ENCODE measurements at regions not wholly inside any gene's neighbourhood (a gene's known extent, or its start where the extent isn't known, plus 50 kb on each side); places are given as distances from the start of the nearest gene placed in this dataset.
"Not testable (repeated sequence)": the region's sequence is repeated elsewhere in the genome, so short reads cannot be mapped to it uniquely, and the experiment has no call there.

DNA sequence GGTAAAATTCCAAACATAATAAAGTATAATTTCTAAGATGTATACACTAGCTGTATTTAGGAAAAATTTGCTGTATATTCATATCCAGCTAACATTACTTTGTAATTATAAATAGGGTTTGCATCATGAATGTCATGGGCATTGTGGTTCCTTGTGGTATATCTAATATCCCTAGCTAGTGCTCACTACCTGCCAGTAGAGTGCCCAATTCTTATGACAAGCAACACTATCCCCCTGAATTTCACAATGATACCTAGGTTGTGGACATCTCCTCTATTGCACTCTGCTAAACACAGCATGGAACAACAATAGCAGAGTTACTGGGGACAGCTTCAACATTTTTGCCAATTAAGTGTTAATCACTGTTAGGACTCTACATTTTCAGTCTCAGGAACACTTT, 1656.5 kb downstream of the EFNA5 start:
- intact Hi-C loops (cut with DNase I), result no loop called here
- DNase-seq, result no peak

DNA sequence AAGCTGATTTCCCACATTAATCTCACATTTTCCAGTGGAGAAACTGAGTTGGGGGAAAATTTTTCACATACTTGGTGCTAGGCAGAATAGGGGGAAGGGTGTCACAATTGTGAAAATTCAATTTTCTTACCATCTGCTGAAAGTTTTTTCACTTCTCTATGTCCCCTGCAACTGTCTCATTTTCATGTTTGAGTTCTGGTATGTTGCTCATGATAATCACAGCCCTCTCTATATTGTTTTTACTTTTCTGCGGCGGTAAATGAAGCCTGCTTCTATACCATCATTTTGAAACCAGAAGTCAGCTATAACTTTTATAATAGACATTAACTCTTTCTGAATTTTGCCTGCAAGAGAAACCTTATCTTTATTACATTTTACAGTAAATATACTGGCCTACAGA, 1664.5 kb downstream of the EFNA5 start:
- no peak for DNase-seq
- intact Hi-C loops (cut with DNase I), result no loop called here

GRCh38 chr5:105998991-105999390, 1671.7 kb downstream of the EFNA5 start:
- intact Hi-C loops (cut with DNase I); DNase-seq: not testable (repeated sequence)

DNA sequence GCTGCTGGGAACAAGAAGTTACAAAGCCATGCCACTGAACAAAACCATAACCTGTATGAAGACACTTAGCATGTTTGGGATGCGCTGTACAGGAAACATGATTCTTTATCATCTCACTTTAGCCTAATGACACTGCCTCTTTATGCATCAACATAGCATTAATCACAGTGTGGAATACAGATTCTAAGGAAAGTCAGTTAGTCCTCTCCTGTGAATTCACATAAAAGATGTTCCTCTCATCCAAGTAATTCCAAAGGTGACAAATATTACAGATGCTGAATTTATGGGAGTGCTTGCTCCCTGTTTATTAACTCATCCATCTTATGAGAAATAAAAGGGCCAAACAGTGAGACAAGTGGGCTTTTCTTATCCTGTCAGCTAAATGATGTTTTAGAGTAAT, 1677.7 kb downstream of the EFNA5 start:
- DNase-seq, result no peak
- intact Hi-C loops (cut with DNase I), result no loop called here

GRCh38 chr5:105982526-105982925, 1688.2 kb downstream of the EFNA5 start:
- DNase-seq, result peak in 1 of 10 donors; percentile 62
- intact Hi-C loops (cut with DNase I), result no loop called here

GRCh38 chr5:105978011-105978410, 1692.7 kb downstream of the EFNA5 start:
- intact Hi-C loops (cut with DNase I), result no loop called here
- no peak for DNase-seq

- DNase-seq, result no peak
- intact Hi-C loops (cut with DNase I), result no loop called here
Measured at GRCh38 chr5:105977163-105977562, 1693.6 kb downstream of the EFNA5 start.

GRCh38 chr5:105970919-105971318, 1699.8 kb downstream of the EFNA5 start:
- DNase-seq, result no peak
- intact Hi-C loops (cut with DNase I), result no loop called here

DNA sequence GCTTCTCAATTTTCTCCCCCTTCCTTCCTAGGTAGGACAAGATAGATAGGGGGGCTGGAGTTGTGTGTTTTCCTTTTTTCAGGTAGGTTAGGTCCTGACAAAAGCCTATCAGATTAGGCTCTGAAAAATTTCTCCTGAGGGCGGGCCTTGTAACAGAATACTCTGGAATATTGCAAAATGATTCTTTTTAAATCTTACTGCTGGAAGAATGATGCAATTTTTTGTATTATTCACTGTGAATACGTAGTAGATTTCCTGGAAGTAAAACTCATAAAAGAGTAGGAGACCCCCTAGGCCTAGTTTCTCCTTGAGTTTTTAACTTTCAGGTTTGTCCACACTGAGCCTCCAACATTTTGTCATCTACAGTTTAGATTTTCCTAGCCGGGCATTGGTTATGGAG, 1701.8 kb downstream of the EFNA5 start:
- intact Hi-C loops (cut with DNase I), result no loop called here
- DNase-seq, result no peak

DNA sequence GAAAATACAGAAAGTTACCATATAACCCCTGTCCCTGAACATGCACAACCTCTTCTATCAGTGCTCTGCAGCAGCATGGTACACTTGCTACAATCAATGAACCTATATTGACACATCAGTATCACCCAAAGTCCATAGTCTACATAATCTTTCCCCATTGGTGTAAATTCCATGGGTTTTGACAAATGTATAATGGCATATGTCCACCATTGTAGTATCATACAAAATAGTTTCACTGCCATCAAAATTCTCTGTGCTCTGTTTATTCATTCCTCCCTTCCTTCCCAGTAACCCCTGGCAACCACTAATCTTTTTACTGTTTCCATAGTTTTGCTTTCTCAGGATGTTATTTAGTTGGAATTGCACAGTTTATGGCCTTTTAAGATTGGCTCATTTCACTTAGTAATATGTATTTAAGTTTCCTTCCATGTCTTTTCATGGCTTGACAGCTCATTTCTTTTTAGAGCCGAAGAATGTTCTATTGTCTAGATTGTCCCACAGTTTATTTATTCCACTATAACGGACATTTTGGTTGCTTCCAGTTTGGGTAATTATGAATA, 1707.0 kb downstream of the EFNA5 start:
- intact Hi-C loops (cut with DNase I), result no loop called here
- no peak for DNase-seq

DNA sequence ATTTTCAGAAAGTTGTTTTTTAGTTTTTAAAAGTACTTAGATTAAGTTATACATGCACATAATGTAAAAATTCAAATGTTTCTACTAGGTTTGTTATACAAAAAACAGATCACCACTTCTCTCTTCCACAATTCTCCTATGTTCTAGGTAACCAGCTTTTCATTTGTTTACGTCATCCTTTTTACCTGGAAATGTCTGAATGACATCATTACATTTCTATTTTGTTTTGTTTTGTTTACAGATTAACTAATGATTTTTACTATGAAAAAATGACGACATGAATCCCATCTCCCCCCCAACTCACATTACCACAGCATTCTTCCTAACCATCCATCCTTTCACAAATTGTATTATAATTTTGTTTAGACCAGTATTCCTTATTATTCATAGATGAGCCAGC, 1709.2 kb downstream of the EFNA5 start:
- DNase-seq, result no peak
- intact Hi-C loops (cut with DNase I), result no loop called here

DNA sequence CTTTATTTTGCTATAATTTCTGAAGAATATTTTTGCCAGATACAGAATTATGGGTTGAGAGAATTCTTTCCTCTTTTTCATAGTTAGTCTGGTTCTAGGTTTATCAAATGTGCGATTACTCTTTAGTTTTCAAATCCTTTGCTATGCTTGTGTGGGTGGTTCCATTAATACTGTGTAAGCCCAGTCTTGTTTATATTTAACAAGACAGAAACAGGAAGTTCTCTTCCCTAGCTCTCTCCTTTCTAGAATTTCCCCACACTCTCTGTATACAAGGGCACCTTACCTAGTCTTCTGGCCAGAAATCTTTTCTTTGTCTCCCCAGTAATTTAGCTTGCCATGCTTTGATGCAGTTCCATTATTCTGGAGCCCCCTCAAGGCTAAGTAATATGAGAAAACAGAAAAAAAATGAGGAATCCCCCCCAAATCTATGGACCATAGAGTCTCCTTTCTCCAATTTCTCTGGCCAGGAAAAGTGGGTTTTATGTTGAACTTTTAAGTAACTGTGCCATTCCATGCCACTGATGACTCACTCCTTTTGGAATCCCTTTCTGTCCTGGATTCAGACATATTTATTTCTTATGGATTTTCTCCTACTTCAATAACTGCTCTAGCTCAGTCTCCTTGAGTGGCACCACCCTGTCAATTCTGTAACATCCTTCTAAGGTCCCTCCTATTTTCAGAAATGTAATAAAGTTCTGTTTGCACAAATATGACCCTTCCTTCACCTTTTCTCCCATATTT, 1714.1 kb downstream of the EFNA5 start:
- intact Hi-C loops (cut with DNase I), result no loop called here
- DNase-seq, result no peak

- intact Hi-C loops (cut with DNase I), result no loop called here
- no peak for DNase-seq
Measured at GRCh38 chr5:105954341-105954740, 1716.4 kb downstream of the EFNA5 start.

DNA sequence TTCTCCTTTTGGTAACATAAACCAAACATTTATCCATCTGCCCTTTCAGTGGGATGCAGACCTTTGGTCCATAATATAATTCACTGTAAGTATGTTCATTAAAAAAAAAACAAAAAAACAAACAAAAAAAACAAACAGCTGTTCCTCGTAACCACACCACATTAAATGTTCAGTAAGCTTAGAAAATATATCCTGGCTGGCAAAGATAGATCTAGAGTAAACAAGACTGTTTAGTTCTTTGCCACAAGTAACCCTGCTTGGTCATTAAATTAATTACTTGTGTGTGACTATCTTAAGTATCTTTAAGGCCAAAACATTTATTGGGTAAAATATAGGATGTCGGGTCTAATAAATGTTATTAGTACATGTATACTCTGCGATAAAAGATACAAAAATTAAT, 1717.1 kb downstream of the EFNA5 start:
- intact Hi-C loops (cut with DNase I), result no loop called here
- DNase-seq, result no peak

GRCh38 chr5:105952875-105953274, 1717.9 kb downstream of the EFNA5 start:
- no peak for DNase-seq
- intact Hi-C loops (cut with DNase I), result no loop called here

DNA sequence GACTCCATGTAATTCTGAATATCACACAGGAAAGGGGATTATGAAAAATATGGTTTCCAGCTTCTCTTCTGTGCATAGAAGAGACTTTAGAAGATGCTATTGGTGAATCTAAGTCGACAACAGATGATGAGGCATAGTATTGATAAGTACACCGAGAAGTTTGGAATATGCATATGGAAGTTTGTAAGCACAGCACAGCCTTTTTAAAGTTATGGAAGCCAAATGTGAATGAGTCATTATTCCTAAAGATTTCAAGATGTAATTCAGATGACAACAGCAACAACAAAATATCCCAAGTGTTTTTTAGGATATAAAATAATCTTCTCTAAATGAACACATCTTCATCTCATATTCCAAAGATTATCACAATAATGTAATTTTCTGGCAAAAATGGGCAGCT, 1723.3 kb downstream of the EFNA5 start:
- DNase-seq, result no peak
- intact Hi-C loops (cut with DNase I), result no loop called here

GRCh38 chr5:105945203-105945972, 1725.3 kb downstream of the EFNA5 start:
- intact Hi-C loops (cut with DNase I), result no loop called here
- no peak for DNase-seq

- DNase-seq, result no peak
- intact Hi-C loops (cut with DNase I), result no loop called here
Measured at GRCh38 chr5:105940181-105940580, 1730.6 kb downstream of the EFNA5 start.

DNA sequence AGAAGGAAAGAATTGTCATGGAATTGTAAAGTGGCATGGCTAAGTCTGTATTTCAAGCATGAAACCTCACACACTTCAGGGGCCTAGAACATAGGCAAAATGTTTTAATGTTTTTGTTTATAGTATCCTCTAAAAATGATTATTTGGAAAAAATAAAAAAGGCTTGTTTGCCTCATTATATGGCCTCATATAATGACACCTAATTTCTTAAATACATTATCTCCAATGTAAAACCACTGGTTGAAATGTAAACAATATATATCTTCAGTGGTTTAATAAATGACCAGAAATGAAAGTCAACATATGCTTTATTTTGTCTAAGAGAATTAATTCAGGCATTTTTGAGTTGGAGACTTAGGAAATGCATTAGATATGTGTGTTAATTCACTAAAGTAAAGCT, 1736.6 kb downstream of the EFNA5 start:
- intact Hi-C loops (cut with DNase I), result no loop called here
- no peak for DNase-seq

- intact Hi-C loops (cut with DNase I), result no loop called here
- DNase-seq, result no peak
Measured at GRCh38 chr5:105931881-105932421, 1738.8 kb downstream of the EFNA5 start.

DNA sequence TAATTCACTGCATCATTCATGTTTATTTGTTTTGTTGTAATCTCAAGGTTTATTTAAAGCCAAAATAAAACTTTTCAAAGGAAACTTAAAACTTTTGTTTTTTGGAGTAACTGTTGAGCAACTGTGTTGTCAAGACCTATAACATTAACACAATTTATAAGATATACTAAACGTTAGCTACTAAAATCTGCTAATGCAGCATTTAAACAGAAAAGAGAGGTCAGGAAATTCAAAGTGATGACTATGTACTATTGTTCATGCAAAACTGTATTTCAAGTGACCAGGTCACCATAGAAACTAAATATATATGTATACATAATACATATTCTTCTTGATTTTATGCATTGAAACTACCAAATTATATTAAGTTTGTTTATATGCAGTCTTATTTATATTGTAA, 1740.9 kb downstream of the EFNA5 start:
- no peak for DNase-seq
- intact Hi-C loops (cut with DNase I), result no loop called here

- DNase-seq, result no peak
- intact Hi-C loops (cut with DNase I), result no loop called here
Measured at GRCh38 chr5:105924366-105924765, 1746.4 kb downstream of the EFNA5 start.
